ENCODE measurements at regions not wholly inside any gene's neighbourhood (a gene's known extent, or its start where the extent isn't known, plus 50 kb on each side); places are given as distances from the start of the nearest gene placed in this dataset.

DNA sequence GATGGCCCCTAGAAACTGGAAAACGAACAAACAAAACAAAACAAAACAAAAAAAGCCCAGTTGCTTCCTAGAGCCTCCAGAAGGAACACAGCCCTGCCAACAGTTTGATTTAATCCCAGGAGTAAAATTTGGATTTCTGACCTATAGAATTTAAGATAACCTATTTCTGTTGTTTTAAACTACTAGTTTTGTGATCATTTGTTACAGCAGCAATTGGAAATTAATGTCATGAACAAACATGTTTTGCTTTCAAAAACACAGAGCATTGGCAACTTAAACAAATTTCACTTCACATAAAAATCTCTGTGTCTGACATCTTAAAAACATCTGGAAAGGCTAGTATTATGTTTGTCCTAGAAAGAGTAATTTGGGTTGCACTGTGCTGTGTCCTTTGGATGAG, 437.3 kb downstream of the METTL15 start:
- Histone ChIP-seq H3K4me3 (no peak overlapping the region), H3K4me1 (no peaks in the 10 kb centered on the region), H3K27ac (no peak overlapping the region), H3K27me3 (no peaks in the 10 kb centered on the region), H3K36me3 (no peaks in the 10 kb centered on the region), H3K9me3 (no peaks in the 10 kb centered on the region)
- TF ChIP-seq POLR2AphosphoS5 (IDR thresholded peaks at IDR 0.05) (no peak), POLR2A (IDR thresholded peaks at IDR 0.05) (no peak)
- intact Hi-C loops (cut with DNase I; ENCODE audit: low total_unique reads), result no loop called here
- no peak for DNase-seq (ENCODE audit: low spot score in 2 of 2)

DNA sequence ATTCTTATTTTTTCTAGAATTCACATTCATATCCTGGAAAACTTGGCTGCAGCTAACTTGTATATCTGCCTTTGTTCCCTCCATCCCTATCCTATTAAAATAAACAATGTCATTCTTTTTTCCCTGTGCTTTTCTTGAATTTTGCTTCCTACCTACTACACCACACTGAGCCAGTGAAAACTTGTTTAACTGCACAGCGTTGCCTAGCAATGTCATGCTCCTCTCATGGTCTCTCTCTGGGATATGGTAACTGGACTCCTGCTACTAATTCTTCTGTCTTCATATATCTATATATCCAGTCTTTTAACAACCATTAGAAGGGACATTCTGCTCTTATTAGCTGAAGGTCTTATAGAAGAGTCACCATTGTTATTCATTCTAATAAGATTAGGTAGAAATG, 434.4 kb downstream of the METTL15 start:
- Histone ChIP-seq H3K36me3 (no peaks in the 10 kb centered on the region), H3K9me3 (no peaks in the 10 kb centered on the region), H3K4me1 (no peaks in the 10 kb centered on the region), H3K4me3 (no peak overlapping the region), H3K27ac (no peak overlapping the region), H3K27me3 (no peaks in the 10 kb centered on the region)
- intact Hi-C loops (cut with DNase I; ENCODE audit: low total_unique reads), result no loop called here
- TF ChIP-seq POLR2A (IDR thresholded peaks at IDR 0.05) (no peak), POLR2AphosphoS5 (IDR thresholded peaks at IDR 0.05) (no peak)
- TF ChIP-seq, protein P1, sequence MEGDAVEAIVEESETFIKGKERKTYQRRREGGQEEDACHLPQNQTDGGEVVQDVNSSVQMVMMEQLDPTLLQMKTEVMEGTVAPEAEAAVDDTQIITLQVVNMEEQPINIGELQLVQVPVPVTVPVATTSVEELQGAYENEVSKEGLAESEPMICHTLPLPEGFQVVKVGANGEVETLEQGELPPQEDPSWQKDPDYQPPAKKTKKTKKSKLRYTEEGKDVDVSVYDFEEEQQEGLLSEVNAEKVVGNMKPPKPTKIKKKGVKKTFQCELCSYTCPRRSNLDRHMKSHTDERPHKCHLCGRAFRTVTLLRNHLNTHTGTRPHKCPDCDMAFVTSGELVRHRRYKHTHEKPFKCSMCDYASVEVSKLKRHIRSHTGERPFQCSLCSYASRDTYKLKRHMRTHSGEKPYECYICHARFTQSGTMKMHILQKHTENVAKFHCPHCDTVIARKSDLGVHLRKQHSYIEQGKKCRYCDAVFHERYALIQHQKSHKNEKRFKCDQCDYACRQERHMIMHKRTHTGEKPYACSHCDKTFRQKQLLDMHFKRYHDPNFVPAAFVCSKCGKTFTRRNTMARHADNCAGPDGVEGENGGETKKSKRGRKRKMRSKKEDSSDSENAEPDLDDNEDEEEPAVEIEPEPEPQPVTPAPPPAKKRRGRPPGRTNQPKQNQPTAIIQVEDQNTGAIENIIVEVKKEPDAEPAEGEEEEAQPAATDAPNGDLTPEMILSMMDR (IDR thresholded peaks at IDR 0.05), result no peak
- no peak for DNase-seq (ENCODE audit: low spot score in 2 of 2)

DNA sequence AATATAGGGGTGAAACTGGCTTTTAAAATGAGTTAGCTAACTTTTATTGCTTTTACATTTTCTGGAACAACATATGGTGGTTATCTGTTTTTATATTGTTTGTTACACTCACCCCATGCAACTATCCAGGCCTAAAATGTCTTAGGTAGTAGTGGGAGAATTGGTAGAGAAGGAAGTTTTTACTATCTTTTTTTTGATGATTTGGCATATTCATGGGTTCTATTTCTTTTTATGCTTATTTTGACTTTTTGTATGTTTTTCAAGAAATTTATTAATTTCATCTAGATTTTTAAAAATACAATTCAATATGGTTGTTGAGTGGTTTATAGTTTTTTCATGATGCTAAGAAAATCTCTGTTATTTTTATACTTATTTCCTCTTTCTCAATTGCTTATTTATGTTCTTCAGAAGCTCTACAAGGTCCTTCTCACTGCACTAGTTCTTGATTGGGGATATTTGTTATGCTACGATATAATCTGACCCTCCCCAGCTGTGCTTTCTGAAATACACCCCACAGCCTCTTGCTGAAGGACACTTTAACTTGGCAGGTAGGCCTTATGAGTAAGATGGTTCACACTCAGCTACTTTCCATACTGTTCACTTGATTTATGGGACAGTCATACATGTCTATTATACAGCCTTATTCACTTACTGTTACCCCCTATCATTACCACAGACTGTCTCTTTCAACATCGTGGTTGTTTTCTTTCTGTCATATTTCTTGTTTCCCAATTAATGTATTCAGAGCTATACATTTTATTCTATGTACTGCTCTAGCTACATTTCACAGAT, 431.2 kb downstream of the METTL15 start:
- Histone ChIP-seq H3K4me3 (no peak overlapping the region), H3K27me3 (no peaks in the 10 kb centered on the region), H3K9me3 (no peaks in the 10 kb centered on the region), H3K36me3 (no peaks in the 10 kb centered on the region), H3K4me1 (no peaks in the 10 kb centered on the region), H3K27ac (no peak overlapping the region)
- intact Hi-C loops (cut with DNase I; ENCODE audit: low total_unique reads), result no loop called here
- DNase-seq (ENCODE audit: low spot score in 2 of 2), result no peak
- TF ChIP-seq POLR2A (IDR thresholded peaks at IDR 0.05), result no peak

DNA sequence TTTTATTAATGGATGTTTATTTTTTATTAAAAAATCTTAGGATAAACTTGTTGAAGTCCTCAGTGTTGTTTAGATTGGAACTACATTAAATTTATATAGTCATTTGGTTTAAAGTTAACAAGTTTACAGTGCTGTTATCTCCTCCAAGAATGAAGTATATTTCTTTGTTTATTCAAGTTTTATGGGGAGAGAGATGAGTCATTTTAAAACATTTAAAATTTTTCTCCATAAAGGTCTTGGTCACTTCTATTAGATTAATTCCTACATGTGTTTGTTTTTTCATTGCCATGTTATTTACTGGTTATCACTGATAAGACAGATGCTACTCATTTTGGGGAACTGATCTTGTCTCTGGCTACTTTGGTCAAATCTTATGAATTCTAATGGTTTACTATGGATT, 429.6 kb downstream of the METTL15 start:
- Histone ChIP-seq H3K27ac (no peak overlapping the region), H3K27me3 (no peaks in the 10 kb centered on the region), H3K4me1 (no peaks in the 10 kb centered on the region), H3K9me3 (no peaks in the 10 kb centered on the region), H3K4me3 (no peak overlapping the region), H3K36me3 (no peaks in the 10 kb centered on the region)
- intact Hi-C loops (cut with DNase I; ENCODE audit: low total_unique reads), result no loop called here
- no peak for DNase-seq (ENCODE audit: low spot score in 2 of 2)
- TF ChIP-seq, protein P1 (IDR thresholded peaks at IDR 0.05), result no peak
- TF ChIP-seq POLR2A (IDR thresholded peaks at IDR 0.05) (no peak), POLR2AphosphoS5 (IDR thresholded peaks at IDR 0.05) (no peak)

DNA sequence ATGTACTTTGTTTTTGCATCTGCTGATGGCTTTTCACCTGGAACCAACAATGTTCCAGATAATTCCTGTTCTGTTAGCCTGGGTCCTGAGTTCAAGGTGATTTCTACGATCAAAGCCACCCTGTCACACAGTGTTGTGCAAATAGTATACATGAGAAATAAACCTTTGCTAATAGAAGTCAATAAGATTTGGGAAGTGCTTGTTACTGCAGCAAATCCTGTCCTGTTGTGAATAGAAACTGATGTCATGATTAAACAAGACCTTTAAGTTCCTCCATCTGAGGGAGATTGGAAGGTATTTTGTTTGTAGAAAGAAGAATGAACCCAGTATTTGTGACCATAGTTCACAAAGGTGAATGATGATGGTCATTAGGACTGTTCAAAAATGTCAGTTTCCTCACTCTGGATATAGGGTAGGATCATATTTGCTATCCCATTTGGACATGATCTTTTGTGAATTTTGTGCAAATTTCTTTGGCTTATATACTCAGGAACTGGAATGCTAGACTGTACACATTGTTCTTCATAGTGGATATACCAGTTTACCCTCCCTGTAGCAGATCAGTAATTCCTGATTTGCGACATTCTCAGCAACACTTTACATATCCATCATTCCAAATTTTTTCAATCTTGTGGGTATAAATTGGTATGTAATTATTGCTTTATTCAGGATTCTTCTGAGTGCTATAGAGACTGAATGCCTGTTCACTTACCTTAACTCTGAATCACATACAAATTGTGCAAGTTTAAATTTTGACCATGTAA, 428.5 kb downstream of the METTL15 start:
- no peaks in the 10 kb centered on the region for H3K27me3 ChIP-seq
- intact Hi-C loops (cut with DNase I; ENCODE audit: low total_unique reads), result no loop called here
- H3K4me1 ChIP-seq, result no peaks in the 10 kb centered on the region
- no peak overlapping the region for H3K27ac ChIP-seq
- no peak for DNase-seq (ENCODE audit: low spot score in 2 of 2)
- no peak overlapping the region for H3K4me3 ChIP-seq
- TF ChIP-seq, protein P1 (IDR thresholded peaks at IDR 0.05), result no peak
- no peak for TF ChIP-seq POLR2A (IDR thresholded peaks at IDR 0.05)
- TF ChIP-seq POLR2AphosphoS5 (IDR thresholded peaks at IDR 0.05), result no peak
- no peaks in the 10 kb centered on the region for H3K9me3 ChIP-seq
- H3K36me3 ChIP-seq, result no peaks in the 10 kb centered on the region

DNA sequence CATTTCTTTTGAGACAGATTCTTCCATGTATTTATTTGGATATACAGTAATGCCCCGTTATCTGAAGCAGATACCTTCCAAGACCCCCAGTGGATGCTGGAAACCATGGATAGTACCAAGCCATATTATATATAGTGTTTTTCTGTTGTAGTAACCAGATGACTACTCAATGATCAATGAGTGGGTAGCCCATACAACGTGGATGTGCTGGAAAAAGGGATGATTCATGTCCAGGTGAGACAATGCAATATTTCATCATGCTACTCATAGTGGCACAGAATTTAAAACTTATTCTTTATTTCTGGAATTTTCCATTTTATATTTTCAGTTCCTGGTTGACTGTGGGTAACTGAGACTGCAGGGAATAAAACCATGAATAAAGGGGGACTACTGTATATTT, 427.5 kb downstream of the METTL15 start:
- Histone ChIP-seq H3K36me3 (no peaks in the 10 kb centered on the region), H3K4me1 (no peaks in the 10 kb centered on the region), H3K27ac (no peak overlapping the region), H3K9me3 (no peaks in the 10 kb centered on the region), H3K27me3 (no peaks in the 10 kb centered on the region), H3K4me3 (no peak overlapping the region)
- DNase-seq (ENCODE audit: low spot score in 2 of 2), result no peak
- intact Hi-C loops (cut with DNase I; ENCODE audit: low total_unique reads), result no loop called here
- TF ChIP-seq POLR2A (IDR thresholded peaks at IDR 0.05) (no peak), POLR2AphosphoS5 (IDR thresholded peaks at IDR 0.05) (no peak)
- TF ChIP-seq, protein P1 (IDR thresholded peaks at IDR 0.05), result no peak

All from breast epithelium (tissue), 4 donors.